IMR-90 (cell line): ENCODE measurements at regions not wholly inside any gene's neighbourhood (a gene's known extent, or its start where the extent isn't known, plus 50 kb on each side); places are given as distances from the start of the nearest gene placed in this dataset.

ENCODE experiments used
- ATAC-seq: fragments of 200-7000 bp; cut with Tn5 transposase; 2 replicates; pipeline ENCODE4 v1.9.1; 2020; ENCODE audit warnings: low read depth, mild to moderate bottlenecking, moderate library complexity
- BruUV-seq: library from RNA; stranded (reverse); fragments of 400-500 nt; replicated peaks from 2 replicates; lab custom pipeline; 2021; lab: Mats Ljungman, UMichigan
- CTCF ChIA-PET: fragments of 300-600 bp; formaldehyde crosslinking; extraction: SDS; loops from one replicate; lab custom pipeline; 2021; ENCODE audit warnings: antibody characterized with exemption; lab: Yijun Ruan, JAX
- POLR2A ChIA-PET: fragments of 300-600 bp; sonication (Branson Sonifier 250); formaldehyde crosslinking; loops from one replicate; lab custom pipeline; 2022; ENCODE audit warnings: antibody characterized with exemption; ENCODE audit not compliant: unreplicated experiment; lab: Charles Lee
- DNase-seq: peaks from one replicate; pipeline ENCODE4 v3.0.0; 2013
- H2AFZ ChIP-seq: replicated peaks from 2 replicates; pipeline ENCODE3; 2013; ENCODE audit warnings: low read length, mild to moderate bottlenecking; ENCODE audit not compliant: poor library complexity
- H2AK5ac ChIP-seq: 2 replicates; pipeline ENCODE4 v1.6.1; 2013; ENCODE audit warnings: low read depth, low read length, inconsistent platforms
- H2AK9ac ChIP-seq: replicated peaks from 2 replicates; pipeline ENCODE3; 2013; ENCODE audit warnings: mild to moderate bottlenecking, low read depth, low read length, moderate library complexity; ENCODE audit not compliant: poor library complexity
- H2BK120ac ChIP-seq: 2 replicates; pipeline ENCODE4 v1.6.1; 2013; ENCODE audit warnings: low read depth, low read length, inconsistent platforms
- H2BK15ac ChIP-seq: 3 replicates; pipeline ENCODE4 v1.6.1; 2013; ENCODE audit warnings: low read depth, low read length, inconsistent platforms
- H2BK20ac ChIP-seq: 2 replicates; pipeline ENCODE4 v1.6.1; 2013; ENCODE audit warnings: low read depth, mild to moderate bottlenecking, inconsistent platforms, low read length, moderate library complexity
- H2BK5ac ChIP-seq: 2 replicates; pipeline ENCODE4 v1.6.1; 2013; ENCODE audit warnings: mild to moderate bottlenecking, low read depth, low read length, inconsistent platforms; ENCODE audit not compliant: poor library complexity, severe bottlenecking
- H3K14ac ChIP-seq: replicated peaks from 2 replicates; pipeline ENCODE4 v1.6.1; 2013; ENCODE audit warnings: low read depth, low read length, inconsistent platforms
- H3K18ac ChIP-seq: 2 replicates; pipeline ENCODE4 v1.6.1; 2013; ENCODE audit warnings: low read depth, low read length, control low read depth
- H3K23ac ChIP-seq: 2 replicates; pipeline ENCODE4 v1.6.1; 2013; ENCODE audit warnings: low read depth, low read length, inconsistent platforms
- H3K27ac ChIP-seq: 2 replicates; pipeline ENCODE4 v1.5.1; 2013; ENCODE audit warnings: mild to moderate bottlenecking, control low read depth, low read length; ENCODE audit not compliant: insufficient read depth
- H3K27me3 ChIP-seq: 2 replicates; pipeline ENCODE4 v1.6.1; 2013; ENCODE audit warnings: low read length; ENCODE audit not compliant: control insufficient read depth, insufficient read depth
- H3K36me3 ChIP-seq: 2 replicates; pipeline ENCODE4 v1.6.1; 2013; ENCODE audit warnings: low read length, mixed read lengths; ENCODE audit not compliant: control insufficient read depth, insufficient read depth
- H3K4ac ChIP-seq: 2 replicates; pipeline ENCODE4 v1.6.1; 2013; ENCODE audit warnings: low read depth, low read length, inconsistent platforms
- H3K4me1 ChIP-seq: 2 replicates; pipeline ENCODE4 v1.6.1; 2013; ENCODE audit warnings: low read length, mixed read lengths; ENCODE audit not compliant: control insufficient read depth, insufficient read depth
- H3K4me2 ChIP-seq: 2 replicates; pipeline ENCODE4 v1.6.1; 2013; ENCODE audit warnings: low read depth, mild to moderate bottlenecking, control low read depth, low read length, moderate library complexity
- H3K4me3 ChIP-seq: 2 replicates; pipeline ENCODE4 v1.5.1; 2013; ENCODE audit warnings: low read depth, mild to moderate bottlenecking, control low read depth, low read length, moderate library complexity; ENCODE audit not compliant: insufficient read depth
- H3K56ac ChIP-seq: 2 replicates; pipeline ENCODE4 v1.6.1; 2013; ENCODE audit warnings: low read length, inconsistent platforms; ENCODE audit not compliant: insufficient read depth; ENCODE audit errors: extremely low read depth
- H3K79me1 ChIP-seq, 2 experiments: 2 replicates each; pipeline ENCODE4 v1.6.1; 2013; ENCODE audit warnings: low read length in 2 of 2, inconsistent platforms in 1 of 2, low read depth in 1 of 2
- H3K9ac ChIP-seq: 2 replicates; pipeline ENCODE4 v1.6.1; 2013; ENCODE audit warnings: low read depth, low read length, control low read depth
- H3K9me1 ChIP-seq: 2 replicates; pipeline ENCODE4 v1.6.1; 2013; ENCODE audit warnings: low read length, inconsistent platforms; ENCODE audit not compliant: insufficient read depth
- H3K9me3 ChIP-seq: 2 replicates; pipeline ENCODE4 v1.6.1; 2013; ENCODE audit warnings: low read length; ENCODE audit not compliant: control insufficient read depth, insufficient read depth
- H4K20me1 ChIP-seq: 2 replicates; pipeline ENCODE4 v1.6.1; 2013; ENCODE audit warnings: low read length, inconsistent platforms; ENCODE audit not compliant: insufficient read depth
- H4K5ac ChIP-seq: 2 replicates; pipeline ENCODE4 v1.6.1; 2013; ENCODE audit warnings: mild to moderate bottlenecking, low read depth, low read length, control low read depth
- H4K8ac ChIP-seq, 2 experiments: 2 replicates each; pipeline ENCODE4 v1.6.1; 2013; ENCODE audit warnings: low read depth in 2 of 2, low read length in 2 of 2, control low read depth in 1 of 2, inconsistent platforms in 1 of 2
- H4K91ac ChIP-seq: 2 replicates; pipeline ENCODE4 v1.6.1; 2013; ENCODE audit warnings: low read depth, low read length, inconsistent platforms; ENCODE audit not compliant: insufficient read depth
- BHLHE40 ChIP-seq: fragments of 150-350 bp; IDR thresholded peaks from 2 replicates; pipeline ENCODE4 v1.6.1; 2016; ENCODE audit warnings: mild to moderate bottlenecking, low read depth, low read length
- CEBPB ChIP-seq: IDR thresholded peaks from 2 replicates; pipeline ENCODE4 v1.6.1; 2012; ENCODE audit warnings: low read depth, low read length, improper control_type of control experiment
- CHD1 ChIP-seq: IDR thresholded peaks from 2 replicates; pipeline ENCODE4 v1.6.1; 2012; ENCODE audit warnings: low read depth, low read length, improper control_type of control experiment
- ELK1 ChIP-seq: fragments of 150-350 bp; IDR thresholded peaks from 2 replicates; pipeline ENCODE4 v1.6.1; 2016; ENCODE audit warnings: low read depth, mild to moderate bottlenecking, low read length, moderate library complexity, borderline replicate concordance
- MAFK ChIP-seq: IDR thresholded peaks from 2 replicates; pipeline ENCODE4 v1.6.1; 2012; ENCODE audit warnings: low read depth, low read length, improper control_type of control experiment
- MAZ ChIP-seq: IDR thresholded peaks from 2 replicates; pipeline ENCODE4 v1.6.1; 2012; ENCODE audit warnings: low read depth, mild to moderate bottlenecking, low read length, improper control_type of control experiment, moderate library complexity, borderline replicate concordance
- MXI1 ChIP-seq: IDR thresholded peaks from 2 replicates; pipeline ENCODE4 v1.6.1; 2012; ENCODE audit warnings: low read depth, mild to moderate bottlenecking, low read length, moderate library complexity, borderline replicate concordance
- NFE2L2 ChIP-seq: fragments of 150-350 bp; IDR thresholded peaks from 2 replicates; pipeline ENCODE4 v1.6.1; 2016; ENCODE audit warnings: low read depth, mild to moderate bottlenecking, low read length
- POLR2A ChIP-seq: IDR thresholded peaks from 2 replicates; pipeline ENCODE4 v1.6.1; 2012; ENCODE audit warnings: mild to moderate bottlenecking, low read depth, low read length
- RAD21 ChIP-seq: IDR thresholded peaks from 2 replicates; pipeline ENCODE4 v1.6.1; 2012; ENCODE audit warnings: low read length, improper control_type of control experiment
- RFX5 ChIP-seq: IDR thresholded peaks from 2 replicates; pipeline ENCODE4 v1.8.0; 2012; ENCODE audit warnings: low read depth, mild to moderate bottlenecking, low read length, moderate library complexity
- WGBS, 2 experiments: methylation state at CpG; one replicate each; pipeline versions ENCODE4 v1.1.5 to v1.1.7; 2013; ENCODE audit warnings: missing lambda C conversion rate in 2 of 2; ENCODE audit not compliant: insufficient read length in 1 of 2; ENCODE audit errors: extremely low coverage in 2 of 2; 5-methylcytosine and 5-hydroxymethylcytosine counted together
- dilution Hi-C: fragments of 300-500 bp; cut with HindIII; formaldehyde crosslinking; loops from one replicate; pipeline ENCODE4 v1.14.3; 2018; ENCODE audit warnings: low sequenced_read_pairs; ENCODE audit not compliant: unreplicated experiment
- in situ Hi-C: fragments of 300-500 bp; cut with MboI; formaldehyde crosslinking; loops from 3 replicates; pipeline ENCODE4 v1.14.3; 2019; ENCODE audit warnings: low sequenced_read_pairs, inconsistent platforms, mixed read lengths
- intact Hi-C: fragments of 100-400 bp; cut with micrococcal nuclease; formaldehyde crosslinking; loops from 2 replicates; pipeline ENCODE4 v1.10.0; 2022

- Histone ChIP-seq H2BK5ac (no peak overlapping the region), H3K9me1 (peaks cover 5% of the 10 kb centered on the region; the same call in 1 of the 2 replicates), H4K8ac (no peak overlapping the region), H2AK9ac (peak overlapping the region; percentile 23), H2BK120ac (peak overlapping the region; percentile 49; the same call in 1 of the 2 replicates), H3K36me3 (no peaks in the 10 kb centered on the region), H3K4me2 (no peak overlapping the region), H2BK20ac (0 out of 2 replicates have a peak overlapping the region, but pooled peaks have one; percentile 14), H3K9ac (no peak overlapping the region), H3K56ac (no peak overlapping the region), H2BK15ac (peak overlapping the region; percentile 47; the same call in 1 of the 3 replicates), H3K23ac (no peak overlapping the region), H3K27ac (no peak overlapping the region), H4K91ac (peak overlapping the region; percentile 40; the same call in 1 of the 2 replicates), H4K20me1 (no peaks in the 10 kb centered on the region), H2AK5ac (peak overlapping the region; percentile 45; the same call in 1 of the 2 replicates), H4K5ac (no peak overlapping the region), H3K18ac (no peak overlapping the region; the same call in 1 of the 2 replicates), H3K4me1 (peaks cover 6% of the 10 kb centered on the region; the same call in 1 of the 2 replicates), H3K4ac (peak overlapping the region; percentile 48), H2AFZ (no peak overlapping the region), H3K27me3 (no peaks in the 10 kb centered on the region), H3K79me1 (no peaks in the 10 kb centered on the region), H3K9me3 (no peaks in the 10 kb centered on the region), H3K14ac (no peak overlapping the region), H3K4me3 (no peak overlapping the region)
- no peak for TF ChIP-seq CHD1
- TF ChIP-seq BHLHE40, result no peak
- TF ChIP-seq ELK1, result no peak
- no peak for TF ChIP-seq MAFK
- TF ChIP-seq NFE2L2, result no peak
- no peak for TF ChIP-seq MAZ
- no peak for TF ChIP-seq CEBPB
- no peak for TF ChIP-seq POLR2A
- TF ChIP-seq MXI1, result no peak
- no peak for TF ChIP-seq RAD21
- TF ChIP-seq RFX5, result no peak
- no peak for ATAC-seq
- no peak for DNase-seq
- dilution Hi-C loops (no loop called here), intact Hi-C loops (no loop called here), in situ Hi-C loops (no loop called here)
- POLR2A ChIA-PET, result no interaction called here
- 67% methylated on average over 13 of the region's 27 CpGs; no CpG with 5 or more reads in 1 of the 2 experiments for WGBS, 2 experiments
- CTCF ChIA-PET, result no interaction called here
- BruUV-seq, result no TSS peak
Measured at GRCh38 chr20:50242863-50243609, 52.4 kb downstream of the CEBPB start.
